ENCODE measurements at regions not wholly inside any gene's neighbourhood (a gene's known extent, or its start where the extent isn't known, plus 50 kb on each side); places are given as distances from the start of the nearest gene placed in this dataset.

GRCh38 chr10:121167534-121168243, 316.5 kb downstream of the WDR11 start (continued):
- no peak for TF ChIP-seq GABPA (IDR thresholded peaks at IDR 0.05; ENCODE audit: low read depth)
- no peak for TF ChIP-seq FOXJ3 (CRISPR knock-in tag; IDR thresholded peaks at IDR 0.05)
- TF ChIP-seq JUND (IDR thresholded peaks at IDR 0.05) = no peak
- TF ChIP-seq YY1 (IDR thresholded peaks at IDR 0.05; ENCODE audit: low read depth) = no peak
- TF ChIP-seq IRF3 (IDR thresholded peaks at IDR 0.05; ENCODE audit: low read depth, low read length) = no peak
- TF ChIP-seq SMC3 (IDR thresholded peaks at IDR 0.05; ENCODE audit: low read depth, low read length) = no peak
- no peak for TF ChIP-seq CHD2 (IDR thresholded peaks at IDR 0.05; ENCODE audit: low read length, partially characterized antibody)
- TF ChIP-seq FOXM1 (IDR thresholded peaks at IDR 0.05; ENCODE audit: low read depth) = no peak
- TF ChIP-seq ZBTB33 (IDR thresholded peaks at IDR 0.05; ENCODE audit: borderline replicate concordance, low read depth) = no peak
- TF ChIP-seq MAX (IDR thresholded peaks at IDR 0.05; ENCODE audit: low read depth) = no peak

GRCh38 chr10:121168545-121169216, 317.5 kb downstream of the WDR11 start:
- Histone ChIP-seq H3F3A (replicated peaks; ENCODE audit: insufficient read depth) (no peaks in the 10 kb centered on the region), H3K79me2 (ENCODE audit: insufficient read depth) (no peaks in the 10 kb centered on the region), H3K4me2 (no peak overlapping the region), H3K9me3 (no peaks in the 10 kb centered on the region), H3K4me3 (ENCODE audit: low read depth in 2 of 2, low read length in 1 of 2) (no peak overlapping the region), H2AFZ (ENCODE audit: low read depth) (no peak overlapping the region), H3K9ac (no peak overlapping the region), H3K9me2 (no peaks in the 10 kb centered on the region), H3K36me3 (replicated peaks in 1 of 2; ENCODE audit: control insufficient read depth in 1 of 2, insufficient read depth in 2 of 2, low read length in 1 of 2) (no peaks in the 10 kb centered on the region), H3K4me1 (ENCODE audit: control insufficient read depth in 1 of 2, insufficient read depth in 2 of 2, low read depth in 1 of 2, low read length in 1 of 2) (no peaks in the 10 kb centered on the region; a peak in 1 of 4 replicates), H4K20me1 (ENCODE audit: insufficient read depth) (no peaks in the 10 kb centered on the region), H3K27me3 (ENCODE audit: insufficient read depth) (no peaks in the 10 kb centered on the region), H3K27ac (ENCODE audit: low read depth in 2 of 2, low read length in 1 of 2) (no peak overlapping the region)
- POLR2A ChIA-PET = no interaction called here
- WGBS (ENCODE audit: low lambda C conversion rate) = 10% methylated on average over 5 of the region's 5 CpGs
- CTCF ChIA-PET = interaction anchor here (1.0 to 1.2 kb wide), 2 partner anchors 441 to 568 kb away, joined by 3 to 5 read pairs; no protein-coding TSS in a partner anchor
- TF ChIP-seq POLR2AphosphoS5 (IDR thresholded peaks at IDR 0.05; ENCODE audit: low read depth, low read length) (no peak), RAD21 (IDR thresholded peaks at IDR 0.05; ENCODE audit: low read length) (peak; percentile 48)
- no peak for DNase-seq

All from SK-N-SH (cell line).